IMR-90 (cell line): ENCODE measurements at regions not wholly inside any gene's neighbourhood (a gene's known extent, or its start where the extent isn't known, plus 50 kb on each side); places are given as distances from the start of the nearest gene placed in this dataset.

Experiments used
- ATAC-seq: fragments of 200-7000 bp; cut with Tn5 transposase; 2 replicates; pipeline ENCODE4 v1.9.1; 2020; ENCODE audit warnings: low read depth, mild to moderate bottlenecking, moderate library complexity
- BruUV-seq: library from RNA; stranded (reverse); fragments of 400-500 nt; replicated peaks from 2 replicates; lab custom pipeline; 2021; lab: Mats Ljungman, UMichigan
- CTCF ChIA-PET: fragments of 300-600 bp; formaldehyde crosslinking; extraction: SDS; loops from one replicate; lab custom pipeline; 2021; ENCODE audit warnings: antibody characterized with exemption; lab: Yijun Ruan, JAX
- POLR2A ChIA-PET: fragments of 300-600 bp; sonication (Branson Sonifier 250); formaldehyde crosslinking; loops from one replicate; lab custom pipeline; 2022; ENCODE audit warnings: antibody characterized with exemption; ENCODE audit not compliant: unreplicated experiment; lab: Charles Lee
- DNase-seq: peaks from one replicate; pipeline ENCODE4 v3.0.0; 2013
- H2AFZ ChIP-seq: replicated peaks from 2 replicates; pipeline ENCODE3; 2013; ENCODE audit warnings: low read length, mild to moderate bottlenecking; ENCODE audit not compliant: poor library complexity
- H2AK5ac ChIP-seq: 2 replicates; pipeline ENCODE4 v1.6.1; 2013; ENCODE audit warnings: low read depth, low read length, inconsistent platforms
- H2AK9ac ChIP-seq: replicated peaks from 2 replicates; pipeline ENCODE3; 2013; ENCODE audit warnings: mild to moderate bottlenecking, low read depth, low read length, moderate library complexity; ENCODE audit not compliant: poor library complexity
- H2BK120ac ChIP-seq: 2 replicates; pipeline ENCODE4 v1.6.1; 2013; ENCODE audit warnings: low read depth, low read length, inconsistent platforms
- H2BK15ac ChIP-seq: 3 replicates; pipeline ENCODE4 v1.6.1; 2013; ENCODE audit warnings: low read depth, low read length, inconsistent platforms
- H2BK20ac ChIP-seq: 2 replicates; pipeline ENCODE4 v1.6.1; 2013; ENCODE audit warnings: low read depth, mild to moderate bottlenecking, inconsistent platforms, low read length, moderate library complexity
- H2BK5ac ChIP-seq: 2 replicates; pipeline ENCODE4 v1.6.1; 2013; ENCODE audit warnings: mild to moderate bottlenecking, low read depth, low read length, inconsistent platforms; ENCODE audit not compliant: poor library complexity, severe bottlenecking
- H3K14ac ChIP-seq: replicated peaks from 2 replicates; pipeline ENCODE4 v1.6.1; 2013; ENCODE audit warnings: low read depth, low read length, inconsistent platforms
- H3K18ac ChIP-seq: 2 replicates; pipeline ENCODE4 v1.6.1; 2013; ENCODE audit warnings: low read depth, low read length, control low read depth
- H3K23ac ChIP-seq: 2 replicates; pipeline ENCODE4 v1.6.1; 2013; ENCODE audit warnings: low read depth, low read length, inconsistent platforms
- H3K27ac ChIP-seq: 2 replicates; pipeline ENCODE4 v1.5.1; 2013; ENCODE audit warnings: mild to moderate bottlenecking, control low read depth, low read length; ENCODE audit not compliant: insufficient read depth
- H3K27me3 ChIP-seq: 2 replicates; pipeline ENCODE4 v1.6.1; 2013; ENCODE audit warnings: low read length; ENCODE audit not compliant: control insufficient read depth, insufficient read depth
- H3K36me3 ChIP-seq: 2 replicates; pipeline ENCODE4 v1.6.1; 2013; ENCODE audit warnings: low read length, mixed read lengths; ENCODE audit not compliant: control insufficient read depth, insufficient read depth
- H3K4ac ChIP-seq: 2 replicates; pipeline ENCODE4 v1.6.1; 2013; ENCODE audit warnings: low read depth, low read length, inconsistent platforms
- H3K4me1 ChIP-seq: 2 replicates; pipeline ENCODE4 v1.6.1; 2013; ENCODE audit warnings: low read length, mixed read lengths; ENCODE audit not compliant: control insufficient read depth, insufficient read depth
- H3K4me2 ChIP-seq: 2 replicates; pipeline ENCODE4 v1.6.1; 2013; ENCODE audit warnings: low read depth, mild to moderate bottlenecking, control low read depth, low read length, moderate library complexity
- H3K4me3 ChIP-seq: 2 replicates; pipeline ENCODE4 v1.5.1; 2013; ENCODE audit warnings: low read depth, mild to moderate bottlenecking, control low read depth, low read length, moderate library complexity; ENCODE audit not compliant: insufficient read depth
- H3K56ac ChIP-seq: 2 replicates; pipeline ENCODE4 v1.6.1; 2013; ENCODE audit warnings: low read length, inconsistent platforms; ENCODE audit not compliant: insufficient read depth; ENCODE audit errors: extremely low read depth
- H3K79me1 ChIP-seq, 2 experiments: 2 replicates each; pipeline ENCODE4 v1.6.1; 2013; ENCODE audit warnings: low read length in 2 of 2, inconsistent platforms in 1 of 2, low read depth in 1 of 2
- H3K9ac ChIP-seq: 2 replicates; pipeline ENCODE4 v1.6.1; 2013; ENCODE audit warnings: low read depth, low read length, control low read depth
- H3K9me1 ChIP-seq: 2 replicates; pipeline ENCODE4 v1.6.1; 2013; ENCODE audit warnings: low read length, inconsistent platforms; ENCODE audit not compliant: insufficient read depth
- H3K9me3 ChIP-seq: 2 replicates; pipeline ENCODE4 v1.6.1; 2013; ENCODE audit warnings: low read length; ENCODE audit not compliant: control insufficient read depth, insufficient read depth
- H4K20me1 ChIP-seq: 2 replicates; pipeline ENCODE4 v1.6.1; 2013; ENCODE audit warnings: low read length, inconsistent platforms; ENCODE audit not compliant: insufficient read depth
- H4K5ac ChIP-seq: 2 replicates; pipeline ENCODE4 v1.6.1; 2013; ENCODE audit warnings: mild to moderate bottlenecking, low read depth, low read length, control low read depth
- H4K8ac ChIP-seq, 2 experiments: 2 replicates each; pipeline ENCODE4 v1.6.1; 2013; ENCODE audit warnings: low read depth in 2 of 2, low read length in 2 of 2, control low read depth in 1 of 2, inconsistent platforms in 1 of 2
- H4K91ac ChIP-seq: 2 replicates; pipeline ENCODE4 v1.6.1; 2013; ENCODE audit warnings: low read depth, low read length, inconsistent platforms; ENCODE audit not compliant: insufficient read depth
- CEBPB ChIP-seq: IDR thresholded peaks from 2 replicates; pipeline ENCODE4 v1.6.1; 2012; ENCODE audit warnings: low read depth, low read length, improper control_type of control experiment
- MAFK ChIP-seq: IDR thresholded peaks from 2 replicates; pipeline ENCODE4 v1.6.1; 2012; ENCODE audit warnings: low read depth, low read length, improper control_type of control experiment
- MXI1 ChIP-seq: IDR thresholded peaks from 2 replicates; pipeline ENCODE4 v1.6.1; 2012; ENCODE audit warnings: low read depth, mild to moderate bottlenecking, low read length, moderate library complexity, borderline replicate concordance
- RFX5 ChIP-seq: IDR thresholded peaks from 2 replicates; pipeline ENCODE4 v1.8.0; 2012; ENCODE audit warnings: low read depth, mild to moderate bottlenecking, low read length, moderate library complexity
- SMC3 ChIP-seq: fragments of 150-350 bp; IDR thresholded peaks from 2 replicates; pipeline ENCODE4 v1.6.1; 2016; ENCODE audit warnings: low read depth, mild to moderate bottlenecking, antibody characterized with exemption, low read length, moderate library complexity
- WGBS, 2 experiments: methylation state at CpG; one replicate each; pipeline versions ENCODE4 v1.1.5 to v1.1.7; 2013; ENCODE audit warnings: missing lambda C conversion rate in 2 of 2; ENCODE audit not compliant: insufficient read length in 1 of 2; ENCODE audit errors: extremely low coverage in 2 of 2; 5-methylcytosine and 5-hydroxymethylcytosine counted together
- dilution Hi-C: fragments of 300-500 bp; cut with HindIII; formaldehyde crosslinking; loops from one replicate; pipeline ENCODE4 v1.14.3; 2018; ENCODE audit warnings: low sequenced_read_pairs; ENCODE audit not compliant: unreplicated experiment
- in situ Hi-C: fragments of 300-500 bp; cut with MboI; formaldehyde crosslinking; loops from 3 replicates; pipeline ENCODE4 v1.14.3; 2019; ENCODE audit warnings: low sequenced_read_pairs, inconsistent platforms, mixed read lengths
- intact Hi-C: fragments of 100-400 bp; cut with micrococcal nuclease; formaldehyde crosslinking; loops from 2 replicates; pipeline ENCODE4 v1.10.0; 2022
- TF ChIP-seq, protein P1 (sequence below): conservative IDR thresholded peaks from 2 replicates; pipeline ENCODE4 v1.5.1; 2012; ENCODE audit warnings: mild to moderate bottlenecking, low read depth, low read length, improper control_type of control experiment

DNA sequence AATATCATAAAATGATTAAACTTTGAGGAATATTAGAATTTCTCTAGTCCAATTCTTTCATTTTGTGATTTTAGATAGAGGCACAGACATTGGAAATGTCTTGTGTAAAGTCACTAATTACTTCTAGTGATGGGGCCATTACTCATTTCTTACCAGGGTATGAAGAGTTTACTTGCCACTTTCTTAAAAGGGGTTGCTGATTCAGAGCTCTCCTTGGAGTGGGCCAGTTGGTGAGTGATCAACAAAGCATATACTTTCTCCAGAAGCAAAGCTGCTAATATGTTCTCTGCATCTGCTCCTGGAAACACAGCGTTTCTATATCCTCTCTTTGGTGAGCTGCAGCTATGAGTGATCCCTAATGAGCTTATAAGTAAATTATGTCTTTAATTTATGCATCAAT lies 408.9 kb upstream of the LRATD1 start:
- no peak overlapping the region for H4K8ac ChIP-seq
- no peaks in the 10 kb centered on the region for H3K79me1 ChIP-seq
- intact Hi-C loops = no loop called here
- no peak overlapping the region for H2AK9ac ChIP-seq
- H4K91ac ChIP-seq = no peak overlapping the region
- H3K56ac ChIP-seq = no peak overlapping the region
- H3K23ac ChIP-seq = no peak overlapping the region
- no peak overlapping the region for H4K5ac ChIP-seq
- peaks cover 2% of the 10 kb centered on the region; the same call in 1 of the 2 replicates for H3K9me3 ChIP-seq
- H3K9me1 ChIP-seq = no peaks in the 10 kb centered on the region
- no peak overlapping the region for H3K18ac ChIP-seq
- no TSS peak for BruUV-seq
- H2AFZ ChIP-seq = no peak overlapping the region
- no peak overlapping the region for H2BK20ac ChIP-seq
- no peak overlapping the region for H3K4me2 ChIP-seq
- WGBS, 2 experiments = no CpG with 5 or more reads among the region's 1 CpG
- no peaks in the 10 kb centered on the region for H4K20me1 ChIP-seq
- no peak overlapping the region for H2AK5ac ChIP-seq
- DNase-seq (no peak), ATAC-seq (no peak)
- no peak overlapping the region for H3K4me3 ChIP-seq
- H2BK15ac ChIP-seq = no peak overlapping the region
- H3K9ac ChIP-seq = no peak overlapping the region
- dilution Hi-C loops = no loop called here
- ChIA-PET CTCF (no interaction called here), POLR2A (no interaction called here)
- H2BK5ac ChIP-seq = no peak overlapping the region
- no peaks in the 10 kb centered on the region for H3K4me1 ChIP-seq
- H3K27ac ChIP-seq = no peak overlapping the region
- no peaks in the 10 kb centered on the region for H3K36me3 ChIP-seq
- no peak overlapping the region for H3K14ac ChIP-seq
- TF ChIP-seq SMC3 (no peak), MAFK (no peak), MXI1 (no peak), CEBPB (no peak), RFX5 (no peak)
- TF ChIP-seq, protein P1, sequence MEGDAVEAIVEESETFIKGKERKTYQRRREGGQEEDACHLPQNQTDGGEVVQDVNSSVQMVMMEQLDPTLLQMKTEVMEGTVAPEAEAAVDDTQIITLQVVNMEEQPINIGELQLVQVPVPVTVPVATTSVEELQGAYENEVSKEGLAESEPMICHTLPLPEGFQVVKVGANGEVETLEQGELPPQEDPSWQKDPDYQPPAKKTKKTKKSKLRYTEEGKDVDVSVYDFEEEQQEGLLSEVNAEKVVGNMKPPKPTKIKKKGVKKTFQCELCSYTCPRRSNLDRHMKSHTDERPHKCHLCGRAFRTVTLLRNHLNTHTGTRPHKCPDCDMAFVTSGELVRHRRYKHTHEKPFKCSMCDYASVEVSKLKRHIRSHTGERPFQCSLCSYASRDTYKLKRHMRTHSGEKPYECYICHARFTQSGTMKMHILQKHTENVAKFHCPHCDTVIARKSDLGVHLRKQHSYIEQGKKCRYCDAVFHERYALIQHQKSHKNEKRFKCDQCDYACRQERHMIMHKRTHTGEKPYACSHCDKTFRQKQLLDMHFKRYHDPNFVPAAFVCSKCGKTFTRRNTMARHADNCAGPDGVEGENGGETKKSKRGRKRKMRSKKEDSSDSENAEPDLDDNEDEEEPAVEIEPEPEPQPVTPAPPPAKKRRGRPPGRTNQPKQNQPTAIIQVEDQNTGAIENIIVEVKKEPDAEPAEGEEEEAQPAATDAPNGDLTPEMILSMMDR = no peak
- no peak overlapping the region for H2BK120ac ChIP-seq
- H3K4ac ChIP-seq = no peak overlapping the region
- in situ Hi-C loops = no loop called here
- no peaks in the 10 kb centered on the region for H3K27me3 ChIP-seq
